Endothelial cell of umbilical vein (primary cell): ENCODE measurements at regions not wholly inside any gene's neighbourhood (a gene's known extent, or its start where the extent isn't known, plus 50 kb on each side); places are given as distances from the start of the nearest gene placed in this dataset.

Experiments
- BruUV-seq: library from RNA; stranded (reverse); fragments of 400-500 nt; replicated peaks from 2 replicates; lab custom pipeline; 2021; lab: Mats Ljungman, UMichigan
- CTCF ChIA-PET: fragments of 300-600, 350-600 bp; sonication (Branson Sonifier 250); formaldehyde crosslinking; loops from one replicate; lab custom pipeline; 2021; ENCODE audit warnings: antibody characterized with exemption, inconsistent platforms; lab: Charles Lee
- POLR2A ChIA-PET: fragments of 300-600, 350-600 bp; sonication (Branson Sonifier 250); formaldehyde crosslinking; loops from one replicate; lab custom pipeline; 2021; ENCODE audit warnings: antibody characterized with exemption, inconsistent platforms; lab: Charles Lee
- DNase-seq: peaks from one replicate; pipeline ENCODE4 v3.0.0-alpha.2; 2011; ENCODE audit warnings: low read depth, low spot score
- FAIRE-seq: peaks from 2 replicates; lab custom pipeline; 2011; peaks lifted over from hg19 to GRCh38; lab: Jason Lieb, UNC
- H2AFZ ChIP-seq: 2 replicates; pipeline ENCODE4 v1.6.0; 2012; ENCODE audit warnings: low read depth, low read length, control low read depth, inconsistent platforms
- H3K27ac ChIP-seq: 2 replicates; pipeline ENCODE4 v1.5.1; 2011; ENCODE audit warnings: low read depth, mild to moderate bottlenecking, control low read depth, low read length, moderate library complexity; ENCODE audit not compliant: insufficient read depth
- H3K27me3 ChIP-seq, 2 experiments: 2 replicates each; pipeline versions ENCODE4 v1.6.0 to v1.6.1; 2011; ENCODE audit warnings: low read length in 2 of 2, mixed read lengths in 1 of 2; ENCODE audit not compliant: control insufficient read depth in 2 of 2, insufficient read depth in 2 of 2
- H3K36me3 ChIP-seq, 2 experiments: 2 replicates in 1 of 2; 3 replicates in 1 of 2; pipeline ENCODE4 v1.5.1; 2011; ENCODE audit warnings: low read length in 2 of 2, mild to moderate bottlenecking in 1 of 2, moderate library complexity in 1 of 2; ENCODE audit not compliant: control insufficient read depth in 2 of 2, insufficient read depth in 2 of 2; ENCODE audit errors: extremely low read depth in 1 of 2
- H3K4me1 ChIP-seq: 3 replicates; pipeline ENCODE4 v1.5.1; 2011; ENCODE audit warnings: mild to moderate bottlenecking, low read length; ENCODE audit not compliant: control insufficient read depth, insufficient read depth; ENCODE audit errors: extremely low read depth
- H3K4me2 ChIP-seq: 2 replicates; pipeline ENCODE4 v1.6.1; 2011; ENCODE audit warnings: low read length, control low read depth, mixed read lengths; ENCODE audit not compliant: insufficient read depth
- H3K4me3 ChIP-seq, 3 experiments: fragments of 200-600 bp in 1 of 3; sonication (generic), shearing (Covaris generic) in 1 of 3; replicated peaks in 1 of 3; 2 replicates each; pipeline ENCODE4 v1.5.1; 2011 to 2016; ENCODE audit warnings: control low read depth in 3 of 3, low read length in 3 of 3, mild to moderate bottlenecking in 2 of 3, inconsistent platforms in 1 of 3, low read depth in 1 of 3, moderate library complexity in 1 of 3; ENCODE audit not compliant: insufficient read depth in 1 of 3
- H3K79me2 ChIP-seq: 2 replicates; pipeline ENCODE4 v1.6.0; 2012; ENCODE audit warnings: low read length, inconsistent platforms; ENCODE audit not compliant: control insufficient read depth, insufficient read depth
- H3K9ac ChIP-seq: replicated peaks from 2 replicates; pipeline ENCODE3; 2011; ENCODE audit warnings: low read length, control low read depth; ENCODE audit not compliant: insufficient read depth; ENCODE audit errors: extremely low read depth
- H3K9me1 ChIP-seq: replicated peaks from 3 replicates; pipeline ENCODE4 v1.6.0; 2011; ENCODE audit warnings: mild to moderate bottlenecking, low read length; ENCODE audit not compliant: control insufficient read depth, insufficient read depth; ENCODE audit errors: extremely low read depth
- H3K9me3 ChIP-seq: replicated peaks from 2 replicates; pipeline ENCODE4 v1.5.1; 2012; ENCODE audit warnings: low read length, inconsistent platforms; ENCODE audit not compliant: control insufficient read depth, insufficient read depth
- H4K20me1 ChIP-seq: replicated peaks from 2 replicates; pipeline ENCODE3; 2011; ENCODE audit warnings: mild to moderate bottlenecking, low read length; ENCODE audit not compliant: control insufficient read depth, insufficient read depth; ENCODE audit errors: extremely low read depth
- CTCF ChIP-seq, 2 donors: IDR thresholded peaks; 1 replicate in 1 of 2; 2 replicates in 1 of 2; pipeline ENCODE4 v1.5.1; 2011; ENCODE audit warnings: low read length in 2 of 2, mild to moderate bottlenecking in 2 of 2, moderate library complexity in 2 of 2, control low read depth in 1 of 2, inconsistent platforms in 1 of 2, low read depth in 1 of 2; ENCODE audit not compliant: insufficient read depth in 1 of 2; ENCODE audit errors: extremely low read depth in 1 of 2
- EZH2 ChIP-seq: IDR thresholded peaks from 2 replicates; pipeline ENCODE4 v1.6.1; 2012; ENCODE audit warnings: borderline replicate concordance, low read depth, mild to moderate bottlenecking, moderate library complexity, low read length, inconsistent platforms; ENCODE audit not compliant: severe bottlenecking
- FOS ChIP-seq: IDR thresholded peaks from 2 replicates; pipeline ENCODE4 v1.6.1; 2011; ENCODE audit warnings: mild to moderate bottlenecking, low read length, moderate library complexity, borderline replicate concordance; ENCODE audit not compliant: insufficient read depth
- JUN ChIP-seq: IDR thresholded peaks from 2 replicates; pipeline ENCODE4 v1.6.1; 2011; ENCODE audit warnings: borderline replicate concordance, low read depth; ENCODE audit not compliant: insufficient read length, insufficient read depth
- MYC ChIP-seq: IDR thresholded peaks from one replicate; pipeline ENCODE4 v1.6.1; 2011; ENCODE audit warnings: mild to moderate bottlenecking, low read depth, low read length
- POLR2A ChIP-seq: IDR thresholded peaks from 2 replicates; pipeline ENCODE4 v1.6.1; 2012; ENCODE audit warnings: low read depth, mild to moderate bottlenecking, control low read depth, low read length
- POLR2AphosphoS5 ChIP-seq: IDR thresholded peaks from 2 replicates; pipeline ENCODE4 v1.6.1; 2012; ENCODE audit warnings: low read depth, mild to moderate bottlenecking, control low read depth, low read length, moderate library complexity; ENCODE audit not compliant: insufficient read depth
- dilution Hi-C: fragments of 300-500 bp; cut with MboI; formaldehyde crosslinking; loops from one replicate; pipeline ENCODE4 v1.15.0; 2019; ENCODE audit warnings: low sequenced_read_pairs; ENCODE audit not compliant: extremely low pct_ligation_motif_present
- intact Hi-C: fragments of 100-400 bp; cut with micrococcal nuclease; formaldehyde crosslinking; loops from one replicate; pipeline ENCODE4 v1.10.0; 2022

GRCh38 chr2:54396107-54396506, 60.0 kb upstream of the SPTBN1 start:
- no peaks in the 10 kb centered on the region for H3K36me3 ChIP-seq
- no peaks in the 10 kb centered on the region for H3K9me1 ChIP-seq
- dilution Hi-C loops, result no loop called here
- FAIRE-seq, result peak; percentile 89
- no peak overlapping the region for H3K9ac ChIP-seq
- POLR2A ChIA-PET, result no interaction called here
- H3K79me2 ChIP-seq, result no peaks in the 10 kb centered on the region
- no peak overlapping the region for H3K4me3 ChIP-seq
- peak; percentile 81 for DNase-seq
- BruUV-seq, result no TSS peak
- H2AFZ ChIP-seq, result no peak overlapping the region
- no peaks in the 10 kb centered on the region for H4K20me1 ChIP-seq
- peak; percentile 74 for TF ChIP-seq POLR2AphosphoS5
- TF ChIP-seq JUN, result peak; percentile 83
- no peak for TF ChIP-seq EZH2
- peak; percentile 93 for TF ChIP-seq FOS
- no peaks in the 10 kb centered on the region for H3K4me1 ChIP-seq
- no peaks in the 10 kb centered on the region for H3K9me3 ChIP-seq
- CTCF ChIA-PET, result interaction anchor here (1.5 kb wide), 1 partner anchor 10 kb away, joined by 4 read pairs; no protein-coding TSS in a partner anchor
- no peak overlapping the region for H3K4me2 ChIP-seq
- no peaks in the 10 kb centered on the region for H3K27me3 ChIP-seq
- no peak overlapping the region for H3K27ac ChIP-seq
- intact Hi-C loops, result no loop called here

DNA sequence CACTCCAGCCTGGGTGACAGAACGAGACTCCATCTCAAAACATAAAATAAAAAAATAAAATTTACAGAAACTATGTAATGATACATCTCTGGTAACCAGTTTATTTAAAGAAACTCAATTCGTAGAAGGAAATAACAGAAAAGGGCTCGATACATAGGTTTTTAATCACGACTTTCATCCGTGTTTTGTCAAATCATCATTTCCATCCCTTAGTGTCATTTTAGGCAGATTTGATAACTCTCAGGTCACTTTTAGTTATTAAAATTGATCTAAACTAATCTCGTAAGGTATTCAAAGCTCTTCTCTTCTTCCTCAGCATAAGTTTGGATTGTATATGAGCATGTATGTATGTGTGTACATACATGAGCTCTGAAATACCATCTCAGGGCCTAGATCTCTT, 59.3 kb upstream of the SPTBN1 start:
- CTCF ChIA-PET, result no interaction called here

More for the DNA sequence above, 59.3 kb upstream of the SPTBN1 start:
- POLR2A ChIA-PET, result no interaction called here
- Histone ChIP-seq H3K4me1 (peaks cover 1% of the 10 kb centered on the region), H4K20me1 (no peaks in the 10 kb centered on the region), H3K27me3 (no peaks in the 10 kb centered on the region), H3K9ac (no peak overlapping the region), H3K79me2 (no peaks in the 10 kb centered on the region), H3K4me3 (no peak overlapping the region), H2AFZ (no peak overlapping the region), H3K36me3 (no peaks in the 10 kb centered on the region), H3K9me3 (no peaks in the 10 kb centered on the region), H3K4me2 (no peak overlapping the region), H3K9me1 (no peaks in the 10 kb centered on the region), H3K27ac (no peak overlapping the region)
- intact Hi-C loops, result no loop called here
- TF ChIP-seq MYC, result no peak
- no peak for TF ChIP-seq CTCF (IDR thresholded peaks at IDR 0.05; ENCODE audit: extremely low read depth in 1 of 2, insufficient read depth in 1 of 2, low read depth in 1 of 2, low read length in 2 of 2)
- TF ChIP-seq POLR2A, result no peak
- no peak for TF ChIP-seq FOS
- TF ChIP-seq POLR2AphosphoS5, result no peak
- FAIRE-seq (no peak), DNase-seq (no peak)
- BruUV-seq, result no TSS peak
- dilution Hi-C loops, result no loop called here
